HG02588 (cell line): ENCODE measurements at regions not wholly inside any gene's neighbourhood (a gene's known extent, or its start where the extent isn't known, plus 50 kb on each side); places are given as distances from the start of the nearest gene placed in this dataset.
"Not testable (repeated sequence)": the region's sequence is repeated elsewhere in the genome, so short reads cannot be mapped to it uniquely, and the experiment has no call there.

Experiments used
- ATAC-seq: cut with Tn5 transposase; IDR thresholded peaks from one replicate; pipeline ENCODE4 v1.9.1; 2021; ENCODE audit warnings: mild to moderate bottlenecking, moderate library complexity; ENCODE audit not compliant: unreplicated experiment

DNA sequence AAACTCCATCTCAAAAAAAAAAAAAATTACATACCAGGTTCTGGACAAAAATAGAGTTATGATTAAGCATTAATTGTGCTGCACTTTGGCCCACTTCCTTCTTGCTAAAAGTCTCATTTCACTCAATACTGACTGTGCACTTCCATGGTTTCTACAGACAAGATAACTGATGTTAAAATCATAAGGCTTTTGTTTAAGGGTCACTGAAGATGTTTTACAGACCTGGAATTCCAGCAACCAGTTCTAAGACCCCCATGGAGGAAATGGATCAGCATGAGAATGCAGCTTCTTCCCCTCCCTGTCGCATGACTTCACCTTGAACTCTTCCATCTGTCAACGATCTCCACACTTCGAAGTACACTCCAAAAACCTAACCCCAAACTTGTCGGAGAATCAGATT lies 1191.8 kb upstream of the AUTS2 start:
- ATAC-seq, result no peak

DNA sequence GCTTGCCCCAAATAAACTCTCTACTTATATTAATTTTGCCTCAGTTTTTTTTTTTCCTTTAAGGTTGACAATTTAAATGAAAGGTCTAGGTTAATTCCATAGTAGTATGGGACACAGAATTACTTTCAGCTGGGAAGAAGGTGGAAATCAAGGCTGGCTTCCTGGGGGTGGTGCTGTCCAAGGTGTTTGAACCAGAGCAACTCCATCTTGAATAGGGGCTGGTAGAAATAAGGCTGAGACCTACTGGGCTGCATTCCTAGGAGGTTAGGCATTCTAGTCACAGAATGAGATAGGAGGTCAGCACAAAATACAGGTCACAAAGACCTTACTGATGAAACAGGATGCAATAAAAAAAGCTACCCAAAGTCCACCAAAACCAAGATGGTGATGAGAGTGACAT lies 1190.8 kb upstream of the AUTS2 start:
- no peak for ATAC-seq

- no peak for ATAC-seq
Measured at GRCh38 chr7:68408873-68409272, 1189.4 kb upstream of the AUTS2 start.

DNA sequence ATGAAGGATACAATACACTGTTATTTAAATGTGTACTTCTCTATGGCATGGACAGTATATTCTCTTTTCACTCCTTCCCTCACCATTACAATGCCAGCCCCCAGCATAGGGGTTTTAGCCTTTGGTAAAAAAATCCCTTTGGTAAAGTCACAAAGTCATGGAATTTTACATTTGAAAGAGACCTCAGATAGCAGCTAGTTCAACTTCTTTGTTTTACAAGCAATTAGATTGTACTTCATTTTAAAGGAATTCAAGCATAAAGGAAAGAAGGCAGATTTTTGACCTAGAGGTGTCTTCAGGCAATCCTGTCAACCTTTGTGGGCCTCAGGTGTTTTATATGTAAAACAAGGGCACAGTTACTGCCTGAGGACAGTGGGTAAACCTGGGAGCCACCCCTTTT lies 1188.4 kb upstream of the AUTS2 start:
- ATAC-seq, result no peak

- not testable (repeated sequence) for ATAC-seq
Measured at GRCh38 chr7:68410693-68411092, 1187.6 kb upstream of the AUTS2 start.

DNA sequence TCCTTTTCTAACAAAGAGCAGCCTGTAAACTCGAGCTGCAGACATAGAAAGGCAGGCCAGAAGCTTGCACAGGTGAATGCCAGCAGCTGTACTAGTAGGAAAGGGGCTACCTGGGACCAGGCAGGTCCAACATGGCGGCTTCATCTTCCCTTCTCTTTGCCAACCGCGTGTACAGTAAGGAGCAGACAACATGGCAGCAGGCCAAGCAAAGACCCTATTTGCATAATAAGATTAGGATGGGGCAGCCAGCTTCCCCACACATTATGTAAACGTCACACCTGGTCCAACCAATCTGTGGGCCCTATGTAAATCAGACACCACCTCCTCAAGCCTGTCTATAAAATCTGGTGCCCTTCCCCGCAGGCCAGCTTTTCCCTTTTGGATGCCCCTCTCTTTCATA lies 1186.5 kb upstream of the AUTS2 start:
- no peak for ATAC-seq

GRCh38 chr7:68414631-68415425 lies 1183.4 kb upstream of the AUTS2 start:
- ATAC-seq, result no peak

DNA sequence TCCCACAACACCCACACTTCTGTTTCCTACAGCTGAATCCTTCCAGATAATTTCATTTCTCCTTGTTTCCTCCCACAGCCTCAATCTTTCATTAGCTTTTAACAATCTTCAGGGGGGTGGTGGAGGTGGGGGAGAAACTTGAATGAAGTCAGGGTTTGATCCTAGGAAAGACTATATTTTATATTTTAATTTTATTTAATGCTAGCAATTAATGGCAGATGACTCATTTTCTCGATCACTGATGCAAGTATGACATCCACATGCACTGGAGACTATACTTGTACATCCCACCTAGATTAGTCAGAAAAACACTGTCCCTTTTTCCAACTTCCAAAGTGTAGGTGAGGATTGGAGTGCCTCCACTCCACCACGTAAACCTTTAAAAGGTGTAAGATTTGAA lies 1181.3 kb upstream of the AUTS2 start:
- ATAC-seq, result no peak

- no peak for ATAC-seq
Measured at GRCh38 chr7:68417659-68418058, 1180.6 kb upstream of the AUTS2 start.

GRCh38 chr7:68420342-68421192 lies 1177.7 kb upstream of the AUTS2 start:
- no peak for ATAC-seq

GRCh38 chr7:68421712-68422111 lies 1176.6 kb upstream of the AUTS2 start:
- no peak for ATAC-seq

- no peak for ATAC-seq
Measured at GRCh38 chr7:68422281-68422680, 1176.0 kb upstream of the AUTS2 start.

GRCh38 chr7:68423356-68423755 lies 1174.9 kb upstream of the AUTS2 start:
- ATAC-seq, result no peak

DNA sequence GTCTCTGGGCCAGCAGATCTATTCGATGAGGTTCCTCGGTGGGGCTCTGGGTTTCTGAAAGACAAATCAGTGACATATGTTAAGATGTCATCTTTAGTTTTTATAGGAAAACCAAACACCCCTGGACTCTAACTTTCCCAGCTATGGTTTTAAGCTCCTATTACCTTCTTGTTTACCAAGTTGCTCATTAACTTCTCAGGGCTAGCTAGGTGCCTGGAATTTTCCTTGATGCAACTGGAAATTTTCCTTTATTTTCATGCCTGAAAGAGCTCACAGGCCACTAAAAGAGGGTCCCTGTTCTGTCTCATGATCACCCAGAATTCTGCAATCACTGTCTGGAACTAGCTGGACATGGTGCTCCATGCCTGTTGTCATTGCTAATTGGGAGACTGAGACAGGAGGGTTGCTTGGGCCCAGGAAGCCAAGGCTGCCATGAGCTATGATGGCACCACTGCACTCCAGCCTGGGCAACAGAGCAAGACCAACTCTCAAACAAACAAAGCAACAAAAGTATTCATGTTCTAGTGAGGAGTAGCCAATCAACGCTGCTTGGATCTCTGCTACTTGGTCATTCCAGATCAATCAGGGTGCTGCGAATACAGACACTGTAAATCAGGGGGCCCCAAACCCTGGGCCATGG lies 1173.5 kb upstream of the AUTS2 start:
- ATAC-seq, result no peak

DNA sequence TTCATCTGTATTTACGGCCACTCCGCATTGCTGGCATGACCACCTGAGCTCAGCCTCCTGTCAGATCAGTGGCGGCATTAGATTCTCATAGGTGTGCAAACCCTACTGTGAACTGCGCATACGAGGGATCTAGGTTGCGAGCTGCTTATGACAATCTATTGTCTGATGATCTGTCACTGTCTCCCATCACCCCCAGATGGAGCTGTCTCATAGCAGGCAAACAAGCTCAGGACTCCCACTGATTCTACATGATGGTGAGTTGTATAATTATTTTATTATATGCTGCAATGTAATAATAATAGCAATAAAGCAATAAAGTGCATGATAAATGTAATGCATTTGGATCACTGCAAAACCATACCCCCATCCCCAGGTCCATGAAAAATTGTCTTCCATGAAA lies 1172.9 kb upstream of the AUTS2 start:
- ATAC-seq, result no peak

DNA sequence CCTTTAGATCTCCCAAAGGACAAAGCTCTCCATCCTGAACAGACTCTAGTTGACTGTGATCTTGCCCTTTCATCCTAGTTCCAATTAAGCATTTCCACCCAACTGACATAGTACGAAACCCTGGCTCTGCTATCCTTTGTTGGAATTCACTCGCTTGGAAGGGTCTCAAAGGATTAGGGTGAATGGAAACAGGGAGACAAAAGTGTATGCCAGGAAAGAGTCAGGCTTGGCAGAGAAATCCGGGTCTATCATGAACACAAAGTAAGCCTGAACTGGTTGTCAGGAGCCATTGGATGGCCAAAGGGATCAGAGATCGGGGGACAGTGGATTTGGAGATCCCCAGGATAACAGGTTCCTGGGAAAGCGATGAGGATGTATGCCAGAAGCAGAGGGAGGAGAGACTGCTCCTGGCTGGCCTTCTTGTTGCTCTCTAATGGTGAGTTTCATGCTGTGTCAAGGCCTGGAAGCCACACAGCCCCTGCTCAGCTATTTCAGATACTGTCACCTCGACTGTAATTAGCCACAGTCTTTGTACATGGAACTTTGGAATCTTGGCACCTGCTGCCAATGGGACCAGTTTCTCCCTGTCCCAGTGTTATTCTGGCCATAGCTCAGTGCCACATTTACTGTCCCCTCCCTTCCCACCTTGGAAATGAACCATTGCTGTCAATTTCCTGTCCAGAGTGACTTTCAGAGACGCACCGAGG lies 1168.7 kb upstream of the AUTS2 start:
- ATAC-seq, result no peak

DNA sequence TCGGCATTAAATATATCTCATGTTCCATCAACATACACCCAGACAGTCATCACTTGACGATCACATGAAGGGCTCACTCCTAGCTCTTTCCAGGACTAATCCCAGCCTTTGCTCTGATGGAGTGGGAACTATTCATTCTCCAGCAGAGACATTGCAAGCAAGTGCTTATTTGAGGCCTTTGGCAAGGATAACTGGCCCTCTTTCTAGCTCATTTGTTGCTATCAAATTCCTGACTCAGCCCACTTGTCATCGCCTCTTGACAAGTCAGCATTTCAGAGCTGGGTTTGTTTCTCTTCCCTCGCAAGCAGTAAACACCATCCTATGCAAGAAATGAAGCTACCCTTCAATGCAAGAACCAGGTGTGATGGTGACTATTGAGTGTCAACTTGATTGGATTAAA lies 1165.7 kb upstream of the AUTS2 start:
- no peak for ATAC-seq

DNA sequence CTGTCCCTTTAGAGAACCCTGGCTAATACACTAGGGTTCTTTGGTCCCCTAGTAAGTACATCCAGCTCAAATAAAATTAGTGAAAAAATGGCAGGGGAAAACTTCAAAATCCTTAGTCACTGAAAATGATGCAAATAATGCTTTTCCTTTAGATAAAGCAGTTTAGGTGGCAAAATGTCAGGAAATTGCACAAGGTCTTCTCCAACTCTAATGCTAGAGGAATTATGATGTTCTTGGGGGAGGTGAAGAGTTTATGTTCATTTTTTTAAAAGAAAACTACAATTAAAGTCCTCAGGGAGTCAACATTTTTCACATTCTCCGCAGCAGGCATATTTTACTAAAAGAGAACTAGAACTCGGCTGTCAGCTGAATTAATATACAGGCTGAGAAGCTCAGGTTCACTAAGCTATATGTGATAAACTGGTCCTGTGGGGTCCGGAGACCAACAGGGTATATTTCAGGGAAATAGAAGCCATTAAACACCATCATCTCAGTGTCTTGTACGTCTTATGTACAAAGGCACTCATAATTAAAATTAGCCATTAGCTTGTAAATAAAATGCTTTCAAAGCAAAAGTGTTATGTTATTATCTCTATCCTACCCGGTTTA lies 1164.7 kb upstream of the AUTS2 start:
- no peak for ATAC-seq

DNA sequence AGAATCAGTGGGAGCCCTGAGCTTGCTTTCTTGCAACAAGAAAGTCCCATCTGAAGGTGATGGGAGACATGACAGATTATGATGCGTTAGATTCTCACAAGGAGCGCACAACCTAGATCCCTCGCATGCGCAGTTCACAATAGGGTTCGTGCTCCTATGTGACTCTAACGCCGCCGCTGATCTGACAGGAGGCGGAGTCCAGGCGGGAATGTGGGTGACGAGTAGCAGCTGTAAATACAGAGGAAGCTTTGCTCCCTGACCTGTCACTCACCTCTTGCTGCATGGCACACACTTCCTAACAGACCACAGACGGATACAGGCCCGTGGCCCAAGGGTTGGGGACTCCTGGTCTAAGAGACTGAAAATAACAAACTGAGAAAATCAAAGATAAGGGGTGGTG lies 1163.4 kb upstream of the AUTS2 start:
- no peak for ATAC-seq

GRCh38 chr7:68438016-68438415 lies 1160.3 kb upstream of the AUTS2 start:
- ATAC-seq, result no peak

DNA sequence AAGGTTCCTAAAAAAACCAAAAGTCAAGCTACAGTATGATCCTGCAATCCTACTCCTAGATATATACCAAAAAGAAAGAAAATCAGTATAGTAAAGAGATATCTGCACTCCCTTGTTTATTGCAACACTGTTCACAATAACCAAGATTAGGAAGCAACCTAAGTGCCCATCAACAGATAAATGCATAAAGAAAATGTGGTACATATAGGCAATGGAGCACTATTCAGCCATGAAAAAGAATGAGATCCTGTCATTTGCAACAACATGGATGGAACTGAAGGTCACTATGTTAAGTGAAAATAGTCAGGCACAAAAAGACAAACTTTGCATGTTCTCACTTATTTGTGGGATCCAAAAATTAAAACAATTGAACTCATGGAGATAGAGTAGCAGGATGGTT lies 1159.5 kb upstream of the AUTS2 start:
- ATAC-seq, result no peak
